ENCODE measurements at regions not wholly inside any gene's neighbourhood (a gene's known extent, or its start where the extent isn't known, plus 50 kb on each side); places are given as distances from the start of the nearest gene placed in this dataset.

DNA sequence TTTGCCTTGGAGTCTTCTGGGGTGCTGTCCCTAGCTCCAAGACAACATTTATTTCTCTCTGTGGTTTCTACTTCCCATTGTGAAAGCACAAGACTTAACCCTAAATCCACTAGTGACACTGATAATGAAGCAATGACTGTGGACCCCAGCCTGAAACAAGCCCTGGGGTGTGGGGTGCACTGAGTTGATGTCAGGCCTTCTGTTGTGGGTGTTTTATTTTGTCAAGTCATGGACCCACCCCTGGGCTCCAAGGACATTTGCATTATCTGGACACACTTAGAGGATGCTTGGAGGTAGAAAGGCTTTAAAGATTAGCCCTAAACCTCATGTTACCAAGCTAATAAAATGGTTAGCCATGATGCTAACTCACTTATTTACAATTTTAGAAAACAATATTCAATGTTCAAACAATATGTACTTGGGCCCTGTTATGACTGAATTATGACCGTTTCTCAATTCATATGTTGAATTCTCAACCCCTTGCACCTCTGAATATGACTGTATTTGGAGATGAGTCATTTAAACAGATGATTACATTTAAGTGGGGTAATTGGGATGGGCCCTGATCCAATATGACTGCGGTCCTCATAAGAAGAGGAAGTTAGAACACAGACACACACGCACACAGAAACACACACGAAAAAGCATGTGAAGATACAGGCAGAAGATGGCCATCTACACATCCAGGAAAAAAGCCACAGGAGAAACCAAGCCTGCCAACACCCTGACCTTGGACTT is 137.2 kb upstream of the IGFBP3 start:
- TF ChIP-seq, protein P1, sequence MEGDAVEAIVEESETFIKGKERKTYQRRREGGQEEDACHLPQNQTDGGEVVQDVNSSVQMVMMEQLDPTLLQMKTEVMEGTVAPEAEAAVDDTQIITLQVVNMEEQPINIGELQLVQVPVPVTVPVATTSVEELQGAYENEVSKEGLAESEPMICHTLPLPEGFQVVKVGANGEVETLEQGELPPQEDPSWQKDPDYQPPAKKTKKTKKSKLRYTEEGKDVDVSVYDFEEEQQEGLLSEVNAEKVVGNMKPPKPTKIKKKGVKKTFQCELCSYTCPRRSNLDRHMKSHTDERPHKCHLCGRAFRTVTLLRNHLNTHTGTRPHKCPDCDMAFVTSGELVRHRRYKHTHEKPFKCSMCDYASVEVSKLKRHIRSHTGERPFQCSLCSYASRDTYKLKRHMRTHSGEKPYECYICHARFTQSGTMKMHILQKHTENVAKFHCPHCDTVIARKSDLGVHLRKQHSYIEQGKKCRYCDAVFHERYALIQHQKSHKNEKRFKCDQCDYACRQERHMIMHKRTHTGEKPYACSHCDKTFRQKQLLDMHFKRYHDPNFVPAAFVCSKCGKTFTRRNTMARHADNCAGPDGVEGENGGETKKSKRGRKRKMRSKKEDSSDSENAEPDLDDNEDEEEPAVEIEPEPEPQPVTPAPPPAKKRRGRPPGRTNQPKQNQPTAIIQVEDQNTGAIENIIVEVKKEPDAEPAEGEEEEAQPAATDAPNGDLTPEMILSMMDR (IDR thresholded peaks at IDR 0.05), result no peak
- no peak for TF ChIP-seq EZH2 (IDR thresholded peaks at IDR 0.05)
- TF ChIP-seq EZH2phosphoT487 (IDR thresholded peaks at IDR 0.05), result no peak
